NCI-H82 treated with DMSO at 0.1 percent for 48 hours (cell line): ENCODE measurements at regions not wholly inside any gene's neighbourhood (a gene's known extent, or its start where the extent isn't known, plus 50 kb on each side); places are given as distances from the start of the nearest gene placed in this dataset.
A peak's percentile ranks its signal among the peaks of the same experiment; 100 is the strongest.

ENCODE experiments used
- DNase-seq: peaks from one replicate; lab custom pipeline; 2025; ENCODE audit not compliant: unreplicated experiment; lab: John Stamatoyannopoulos, UW

GRCh38 chr3:13963137-13963886, 83.4 kb upstream of the WNT7A start:
- DNase-seq = no peak

GRCh38 chr3:13954741-13955483, 75.0 kb upstream of the WNT7A start:
- no peak for DNase-seq

GRCh38 chr3:13954266-13954665, 74.4 kb upstream of the WNT7A start:
- DNase-seq = no peak

GRCh38 chr3:13951184-13951583, 71.3 kb upstream of the WNT7A start:
- no peak for DNase-seq

DNA sequence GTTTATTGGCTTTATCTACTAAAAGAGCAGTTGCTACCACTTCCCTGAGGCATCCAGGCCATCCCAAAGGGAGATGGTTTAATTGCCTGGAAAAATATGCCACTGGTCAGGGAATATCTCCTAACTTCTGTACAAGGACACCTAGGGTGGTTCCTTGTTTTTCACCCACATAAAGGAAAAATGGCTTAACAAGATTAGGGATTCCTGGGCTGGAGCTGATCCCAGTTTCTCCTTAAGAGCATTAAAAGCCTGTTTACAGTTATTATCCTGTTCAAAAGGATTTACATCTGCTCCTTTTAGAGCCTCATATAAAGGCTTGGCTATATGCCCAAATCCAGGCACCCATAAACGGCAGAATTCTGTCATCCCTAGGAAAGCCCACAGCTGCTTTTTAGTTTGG, 70.2 kb upstream of the WNT7A start:
- peak; percentile 93 for DNase-seq

DNA sequence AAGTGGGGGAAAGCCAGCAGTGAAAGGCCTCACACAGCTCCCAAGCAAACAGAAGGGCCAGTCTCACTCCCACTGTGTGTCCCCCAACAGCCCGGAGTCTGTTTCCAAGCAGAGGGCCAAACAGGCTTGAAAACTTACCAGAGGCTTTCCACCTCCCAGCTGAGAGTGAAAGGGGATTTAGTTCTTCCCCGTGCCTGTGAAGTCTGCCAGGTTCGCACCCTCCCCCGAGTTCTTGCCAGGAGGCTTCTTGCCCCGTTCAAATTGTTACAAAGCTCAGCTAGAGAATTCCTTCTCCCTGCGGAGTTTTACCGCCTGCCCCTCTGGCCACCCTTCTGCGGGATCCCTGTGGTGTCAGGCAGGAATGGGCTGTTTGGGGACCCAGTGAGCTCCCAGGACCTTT, 68.0 kb upstream of the WNT7A start:
- DNase-seq = no peak

GRCh38 chr3:13939206-13939605, 59.3 kb upstream of the WNT7A start:
- no peak for DNase-seq

DNA sequence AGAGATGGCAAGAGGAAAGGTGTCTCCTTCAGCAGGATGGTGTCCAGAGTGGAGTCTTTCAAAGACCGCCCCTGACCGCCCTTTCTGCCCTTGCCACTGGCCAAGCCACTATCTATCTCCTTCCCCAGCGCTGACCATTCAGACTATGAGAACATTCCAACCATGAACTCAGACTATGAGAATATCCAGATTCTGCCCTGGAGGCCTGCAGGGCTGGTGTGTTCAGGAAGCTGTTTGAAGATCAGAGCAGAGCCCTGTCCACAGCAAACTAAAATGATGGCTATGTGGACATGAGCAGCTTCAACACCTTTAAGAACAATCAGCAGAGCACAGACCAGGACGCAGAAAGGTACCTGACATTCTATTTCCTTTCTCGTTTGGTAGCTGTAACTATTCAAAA, 57.3 kb upstream of the WNT7A start:
- DNase-seq = no peak

DNA sequence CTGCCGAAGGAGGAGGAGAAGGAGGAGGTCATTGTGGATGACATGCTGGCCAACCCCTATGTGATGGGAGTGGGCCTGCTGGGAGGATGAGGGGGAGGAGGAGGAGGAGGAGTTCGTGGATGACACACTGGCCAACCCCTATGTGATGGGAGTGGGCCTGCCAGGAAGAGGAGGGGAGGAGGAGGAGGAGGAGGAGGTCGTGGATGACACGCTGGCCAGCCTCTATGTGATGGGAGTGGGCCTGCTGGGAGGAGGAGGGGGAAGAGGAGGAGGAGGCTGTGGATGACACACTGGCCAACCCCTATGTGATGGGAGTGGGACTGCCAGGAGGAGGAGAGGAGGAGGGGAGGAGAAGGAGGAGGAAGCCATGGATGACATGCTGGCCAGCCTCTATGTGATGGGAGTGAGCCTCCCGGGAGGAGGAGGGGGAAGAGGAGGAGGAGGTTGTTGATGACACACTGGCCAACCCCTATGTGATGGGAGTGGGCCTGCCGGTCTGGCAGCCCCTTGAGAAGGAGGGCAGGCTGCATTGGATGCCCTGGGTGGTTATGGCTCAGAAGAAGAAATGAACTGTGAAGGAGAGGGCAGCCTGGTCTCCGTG, 55.7 kb upstream of the WNT7A start:
- no peak for DNase-seq

GRCh38 chr3:13934813-13935212, 54.9 kb upstream of the WNT7A start:
- DNase-seq = no peak

GRCh38 chr3:13934315-13934714, 54.4 kb upstream of the WNT7A start:
- no peak for DNase-seq

DNA sequence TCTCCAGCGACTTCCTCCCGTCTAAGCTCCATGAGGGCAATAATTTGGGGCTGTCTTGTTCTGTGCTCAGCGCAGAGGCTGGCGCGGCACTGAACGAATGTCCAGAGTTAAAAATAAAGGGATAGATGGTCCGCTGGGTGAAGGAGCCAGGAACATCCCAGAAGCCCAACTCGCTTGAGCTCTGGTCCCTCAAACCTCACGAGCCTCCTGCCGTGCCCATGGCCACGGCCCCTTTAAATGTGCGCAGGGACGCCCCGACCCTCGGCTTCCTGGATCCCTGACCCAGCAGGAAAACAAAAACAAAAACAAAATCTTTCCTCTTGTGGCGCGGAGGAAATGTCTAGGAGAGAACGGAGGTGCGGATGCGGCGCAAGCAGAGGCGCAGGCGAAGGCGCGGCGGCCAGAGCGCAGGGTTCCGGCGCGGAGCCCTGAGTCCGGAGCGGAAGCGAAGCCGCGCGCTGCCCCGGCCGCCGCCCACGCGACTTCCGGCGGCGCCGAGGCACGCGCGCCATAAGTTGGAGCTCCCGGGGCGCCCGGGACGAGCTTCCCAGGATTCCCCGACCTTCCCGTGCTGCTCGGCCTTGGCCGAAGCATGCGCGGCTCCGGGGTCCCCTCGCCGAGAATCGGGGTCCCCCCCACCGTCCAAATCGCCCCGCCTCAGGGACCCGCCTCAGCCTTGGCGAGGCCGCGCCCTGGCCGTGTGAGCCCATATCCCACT, 52.9 kb upstream of the WNT7A start:
- DNase-seq = no peak

DNA sequence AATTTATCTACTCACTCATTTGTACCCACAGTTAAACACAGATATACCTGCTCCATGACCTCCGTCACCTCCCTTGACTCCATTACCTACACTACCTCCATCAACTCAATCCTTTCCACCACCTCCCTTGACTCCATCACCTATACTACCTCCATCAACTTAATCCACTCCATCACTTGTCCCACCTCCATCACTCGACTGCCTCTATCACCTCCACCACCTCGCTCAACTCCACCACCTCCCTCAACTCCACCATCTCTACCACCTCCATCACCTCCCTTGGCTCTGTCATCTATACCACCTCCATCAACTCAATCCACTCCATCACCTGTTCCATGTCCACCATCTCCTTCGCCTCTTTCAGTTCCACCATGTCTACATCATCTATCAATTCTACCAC, 51.3 kb upstream of the WNT7A start:
- DNase-seq = no peak
